HG03175 (cell line): ENCODE measurements at regions not wholly inside any gene's neighbourhood (a gene's known extent, or its start where the extent isn't known, plus 50 kb on each side); places are given as distances from the start of the nearest gene placed in this dataset.
"Not testable (repeated sequence)": the region's sequence is repeated elsewhere in the genome, so short reads cannot be mapped to it uniquely, and the experiment has no call there.

Source experiments
- ATAC-seq: cut with Tn5 transposase; IDR thresholded peaks from one replicate; pipeline ENCODE4 v1.9.1; 2021; ENCODE audit warnings: mild to moderate bottlenecking, moderate library complexity; ENCODE audit not compliant: unreplicated experiment

GRCh38 chr6:140533526-140533925, 1159.1 kb upstream of the CITED2 start:
- no peak for ATAC-seq

DNA sequence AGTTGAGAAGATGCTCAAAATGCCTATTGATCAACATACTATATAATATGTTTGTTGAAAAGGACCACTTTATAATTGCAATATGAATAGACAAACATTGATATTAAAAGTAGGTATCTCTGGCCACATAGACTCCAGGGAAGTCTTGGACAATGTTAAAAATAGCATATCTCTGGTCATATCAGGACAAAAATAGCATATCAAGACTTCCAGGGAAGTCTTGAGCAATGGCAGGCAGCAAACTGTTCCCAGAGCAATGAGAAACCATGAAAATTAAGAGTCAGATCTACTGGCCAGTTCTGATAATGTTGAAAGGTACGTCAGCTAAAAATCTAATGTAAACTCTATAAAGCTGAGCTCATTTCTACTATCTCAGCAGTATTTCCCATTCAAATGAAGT, 1130.3 kb upstream of the CITED2 start:
- ATAC-seq = no peak

DNA sequence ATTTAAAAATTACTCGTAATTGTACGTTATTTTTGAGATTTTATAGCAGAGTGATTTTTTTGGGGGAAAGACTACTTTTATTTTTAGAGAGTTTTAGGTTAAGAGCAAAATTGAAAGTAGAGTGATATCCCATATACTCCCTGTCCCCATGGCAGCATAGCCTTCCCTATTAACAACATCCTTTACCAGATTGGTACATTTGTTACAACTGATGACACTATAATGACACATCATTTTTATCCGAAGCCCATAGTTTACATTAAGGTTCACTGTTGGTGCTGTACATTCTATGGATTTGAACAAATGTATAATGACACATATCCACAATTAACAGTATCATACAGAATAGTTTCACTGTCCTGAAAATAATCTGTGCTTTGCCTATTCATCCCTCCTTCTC, 1126.4 kb upstream of the CITED2 start:
- no peak for ATAC-seq

DNA sequence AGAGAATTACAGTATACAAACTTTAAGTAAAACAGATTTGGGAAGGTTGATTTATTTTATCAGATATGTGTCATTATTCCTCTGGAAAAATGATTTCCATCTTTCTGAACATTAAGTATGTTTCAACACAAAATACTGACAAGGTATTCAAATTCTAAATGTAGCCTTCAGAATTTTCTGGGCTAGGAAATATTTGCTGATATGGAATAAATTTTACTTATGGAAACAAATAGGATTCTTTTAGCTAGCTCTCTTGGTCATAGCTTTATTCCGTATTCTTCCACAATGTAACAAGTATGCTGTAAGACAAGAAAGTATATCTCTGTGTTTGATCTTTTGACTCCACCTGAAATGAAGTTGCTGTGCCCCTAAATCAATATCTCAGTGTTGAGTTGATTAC, 1125.2 kb upstream of the CITED2 start:
- ATAC-seq = no peak

DNA sequence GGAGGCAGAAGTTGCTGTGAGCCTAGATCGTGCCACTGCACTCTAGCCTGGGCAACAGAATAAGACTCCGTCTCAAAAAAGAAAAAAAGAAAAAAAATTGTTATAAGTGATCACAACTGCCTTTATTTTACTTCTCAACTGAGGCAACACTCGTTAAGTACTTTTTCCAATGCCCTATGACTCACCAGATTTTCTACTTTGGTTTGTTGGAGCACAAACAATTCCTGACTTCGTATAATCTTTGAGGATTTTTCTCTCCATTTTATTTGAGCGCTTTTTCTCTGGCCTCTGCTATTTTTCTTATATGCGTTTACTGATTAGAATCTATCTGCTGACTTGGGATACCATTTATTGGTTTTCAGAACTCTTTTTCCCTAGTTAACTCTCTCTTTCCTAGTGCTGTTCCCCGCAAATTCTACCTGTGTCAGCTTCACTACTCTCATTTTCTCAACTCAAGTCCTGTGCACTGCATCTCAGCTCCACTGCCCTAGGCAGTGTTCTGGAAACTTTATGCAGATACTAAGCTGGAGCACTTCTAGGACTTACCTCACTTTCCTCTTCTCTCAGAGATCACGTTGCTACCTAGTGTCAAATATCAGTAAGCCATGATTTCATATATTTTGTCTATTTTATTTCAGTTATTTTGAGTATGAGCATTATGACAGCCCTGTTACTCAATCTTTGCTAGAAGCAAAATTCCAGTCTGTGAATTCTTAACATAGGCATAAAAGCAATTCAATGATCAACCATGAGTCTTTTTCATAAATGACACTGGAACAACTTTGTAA, 1120.1 kb upstream of the CITED2 start:
- no peak for ATAC-seq

GRCh38 chr6:140493470-140493869, 1119.0 kb upstream of the CITED2 start:
- ATAC-seq = not testable (repeated sequence)

DNA sequence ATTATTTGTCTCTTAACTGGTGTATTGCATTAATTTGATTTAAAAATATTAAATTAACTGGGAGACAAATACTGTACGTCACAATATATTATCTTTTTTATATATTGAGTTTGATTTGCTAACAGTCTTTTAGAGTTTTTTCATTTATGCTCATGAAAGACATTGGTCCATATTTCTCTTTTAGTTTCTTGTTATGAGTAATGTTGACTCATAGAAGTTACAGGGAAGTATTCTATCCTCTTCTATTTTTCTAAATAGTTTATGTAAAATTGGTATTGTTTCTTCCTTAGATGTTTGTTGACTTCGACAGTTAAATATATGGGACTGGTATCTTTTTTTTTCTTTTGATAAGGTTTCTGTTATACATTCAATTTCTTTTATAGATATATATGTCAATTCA, 1115.6 kb upstream of the CITED2 start:
- no peak for ATAC-seq

GRCh38 chr6:140487586-140487985, 1113.1 kb upstream of the CITED2 start:
- ATAC-seq = no peak

DNA sequence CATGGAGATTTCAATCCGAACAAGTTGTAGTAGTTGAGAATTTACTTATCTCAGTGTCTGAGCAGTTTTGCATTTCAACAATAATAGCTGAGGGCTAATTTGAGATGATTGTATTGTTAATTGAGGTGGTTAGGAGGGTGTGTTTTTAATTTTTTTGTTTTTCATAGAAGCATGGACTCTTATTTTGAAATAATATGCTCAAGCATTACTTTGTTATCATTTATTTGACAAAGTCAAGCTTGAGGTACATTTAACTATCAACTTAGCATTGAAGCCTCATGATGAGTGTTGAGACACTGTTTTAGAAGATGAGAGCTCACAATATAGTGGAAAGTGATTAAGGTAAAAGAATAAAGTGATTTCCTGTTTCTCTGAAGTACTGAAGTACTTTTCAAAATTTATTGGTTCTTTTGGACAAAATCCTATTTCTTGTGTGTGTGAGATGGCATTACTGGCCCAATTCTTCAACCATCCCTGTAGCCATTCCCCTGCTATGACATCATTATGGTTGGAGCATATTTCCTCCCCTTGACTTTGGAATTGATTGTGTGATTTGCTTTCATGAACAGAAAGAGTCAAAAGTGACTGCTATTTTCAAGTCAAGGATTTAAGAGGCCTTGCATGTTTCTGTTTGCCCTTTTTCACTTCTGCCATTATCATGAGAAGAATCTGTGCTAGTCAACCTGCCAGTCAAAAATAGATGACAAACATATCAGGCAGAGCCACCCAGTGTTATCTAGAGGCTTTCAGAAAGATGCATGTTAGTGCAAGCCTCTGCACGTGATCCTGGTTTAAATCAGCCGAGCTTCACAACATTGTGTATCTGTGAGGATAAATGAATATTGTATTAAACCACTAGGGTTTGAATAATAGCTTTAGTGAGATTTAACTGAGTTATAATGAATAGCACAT, 1112.3 kb upstream of the CITED2 start:
- no peak for ATAC-seq

DNA sequence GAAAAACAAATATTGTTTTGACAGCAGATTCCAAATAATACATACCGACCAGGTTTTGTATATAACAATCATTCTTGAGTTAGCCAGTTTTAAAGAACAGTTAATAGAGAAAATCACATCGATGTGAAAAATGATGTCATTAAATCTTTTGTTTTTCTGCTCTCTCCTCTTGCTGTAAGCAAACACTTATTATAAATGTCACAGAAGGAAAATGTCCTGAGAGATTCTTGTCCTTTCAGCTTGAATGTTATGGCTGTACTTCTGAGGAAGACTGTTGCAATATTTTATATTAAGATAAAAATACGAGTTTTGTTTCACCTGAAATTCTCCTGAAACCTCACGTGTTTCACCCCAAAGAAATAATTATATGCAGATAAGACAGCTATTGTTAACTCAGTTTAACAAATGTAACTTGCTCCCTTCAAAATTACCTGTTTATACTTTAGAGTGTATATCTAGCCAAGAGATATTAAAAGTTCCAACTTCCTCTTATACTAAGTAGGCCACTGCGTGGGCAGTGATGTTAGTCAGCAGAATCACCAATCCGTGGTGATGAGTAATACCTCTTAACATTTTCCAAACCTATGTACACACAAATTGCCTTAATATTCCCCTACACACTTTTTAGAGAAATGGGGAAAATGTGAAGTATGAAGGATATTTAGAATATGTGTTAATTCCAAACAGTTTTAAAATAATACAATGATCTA, 1111.4 kb upstream of the CITED2 start:
- ATAC-seq = no peak

DNA sequence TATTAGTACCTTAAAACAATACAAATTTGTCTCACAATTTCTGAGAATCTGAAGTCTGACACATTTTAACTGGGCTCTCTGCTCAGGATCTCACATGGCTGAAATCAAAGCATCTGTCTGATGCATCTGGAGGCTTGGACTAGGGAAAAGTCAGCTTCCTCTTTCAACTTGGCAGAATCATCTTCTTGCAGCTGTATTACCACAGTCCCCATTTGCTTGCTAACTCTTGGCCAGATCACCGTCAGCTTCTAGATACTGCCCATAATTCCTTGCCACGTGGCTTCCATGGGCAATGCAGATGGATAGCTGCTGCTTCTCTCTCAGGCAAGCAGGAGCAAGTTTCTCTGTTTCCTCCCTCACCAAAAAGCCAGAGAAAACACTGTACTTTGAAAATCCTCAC, 1106.4 kb upstream of the CITED2 start:
- no peak for ATAC-seq

DNA sequence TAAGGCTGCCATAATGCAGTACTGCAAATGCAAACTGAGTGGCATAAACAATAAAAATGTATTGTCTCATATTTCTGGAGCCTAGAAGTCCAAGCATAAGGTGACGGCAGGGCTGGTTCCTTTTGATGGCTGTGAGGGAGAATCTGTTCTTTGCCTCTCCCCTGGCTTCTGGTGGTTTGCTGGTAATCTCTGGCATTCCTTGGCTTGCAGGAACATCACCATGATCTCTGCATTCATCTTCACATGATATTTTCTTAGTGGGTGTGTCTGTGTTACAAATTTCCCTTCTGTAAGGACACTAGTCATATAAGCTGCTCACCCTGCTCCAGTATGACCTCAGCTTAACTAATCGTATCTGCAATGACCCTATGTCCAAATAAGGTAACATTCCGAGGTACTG, 1104.2 kb upstream of the CITED2 start:
- no peak for ATAC-seq

GRCh38 chr6:140475086-140475485, 1100.6 kb upstream of the CITED2 start:
- no peak for ATAC-seq

GRCh38 chr6:140464720-140465119, 1090.3 kb upstream of the CITED2 start:
- no peak for ATAC-seq

DNA sequence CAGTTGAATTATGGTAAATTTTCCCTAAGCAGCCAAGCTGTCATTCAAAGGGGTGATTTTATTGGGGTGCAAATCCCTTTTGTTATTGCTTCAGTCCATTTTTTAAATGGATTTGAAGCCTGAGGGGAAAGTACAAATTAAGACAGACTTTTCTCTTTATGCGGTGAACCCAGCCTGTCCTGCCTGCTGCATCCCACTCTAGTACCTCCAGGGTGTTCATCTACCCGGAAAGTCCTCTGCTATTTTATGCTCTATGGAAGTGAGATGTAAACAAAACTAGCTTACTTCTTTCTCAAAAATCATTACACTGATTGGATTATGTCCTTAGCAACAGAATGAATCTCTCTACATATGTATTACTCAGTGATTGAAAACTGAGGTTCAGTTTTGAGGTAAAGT, 1088.9 kb upstream of the CITED2 start:
- no peak for ATAC-seq

DNA sequence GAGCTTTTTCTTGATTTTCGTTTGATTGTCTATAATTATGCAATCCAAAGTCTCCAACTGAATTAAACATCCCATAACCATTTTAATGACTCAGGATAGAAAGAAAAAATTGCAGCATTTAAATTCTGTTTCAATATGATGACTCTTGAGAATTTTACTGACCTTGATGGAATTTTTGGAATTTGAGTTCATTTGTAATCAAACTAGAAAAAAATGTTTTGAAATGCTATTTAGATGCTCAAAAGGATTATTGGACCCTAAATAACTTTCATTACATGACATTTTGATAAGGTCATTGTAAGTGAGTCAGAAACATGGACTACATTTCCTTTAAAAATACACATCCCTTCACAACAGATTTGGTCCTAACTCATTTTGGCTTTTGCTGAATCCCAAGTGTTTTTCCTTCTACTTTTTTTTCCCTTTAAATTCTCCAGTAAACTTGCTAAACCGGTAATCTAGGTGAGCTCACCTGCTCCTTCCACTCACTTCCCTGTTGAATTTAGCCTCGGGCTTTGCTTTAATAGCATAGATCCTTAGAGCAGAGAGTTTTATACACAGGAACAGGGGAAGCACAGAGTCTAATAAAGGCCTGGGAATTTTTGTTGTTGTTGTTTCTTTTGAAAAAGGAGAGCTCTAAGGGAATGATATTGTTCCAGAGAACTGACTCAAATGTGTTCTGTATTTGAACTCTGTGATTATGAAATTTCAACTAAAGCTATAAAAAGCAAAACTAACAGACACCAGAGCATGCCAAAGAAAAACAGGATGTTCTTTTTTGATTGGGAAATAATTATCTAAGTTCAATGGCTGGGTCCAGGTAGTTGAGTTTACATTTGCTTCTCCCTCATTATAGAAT, 1088.2 kb upstream of the CITED2 start:
- no peak for ATAC-seq

GRCh38 chr6:140462076-140462452, 1087.6 kb upstream of the CITED2 start:
- ATAC-seq = no peak

DNA sequence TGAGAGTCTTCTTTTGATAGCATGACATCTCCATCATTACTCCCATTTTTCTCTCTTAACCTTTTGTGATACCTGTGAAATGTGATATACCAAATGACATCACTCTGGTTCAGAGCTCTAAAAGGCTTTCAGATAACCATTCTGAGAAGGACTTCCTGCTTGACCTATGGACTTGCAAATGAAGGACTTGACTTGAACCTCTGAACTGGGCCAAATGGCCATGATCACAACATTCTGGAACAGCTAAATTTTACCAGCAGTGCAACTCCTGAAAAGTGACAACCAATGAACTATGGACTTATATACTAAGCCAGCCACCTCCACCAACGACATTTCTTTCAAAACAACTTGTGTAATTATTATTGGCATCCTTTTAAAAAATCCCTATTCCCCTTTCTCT, 1085.8 kb upstream of the CITED2 start:
- no peak for ATAC-seq

DNA sequence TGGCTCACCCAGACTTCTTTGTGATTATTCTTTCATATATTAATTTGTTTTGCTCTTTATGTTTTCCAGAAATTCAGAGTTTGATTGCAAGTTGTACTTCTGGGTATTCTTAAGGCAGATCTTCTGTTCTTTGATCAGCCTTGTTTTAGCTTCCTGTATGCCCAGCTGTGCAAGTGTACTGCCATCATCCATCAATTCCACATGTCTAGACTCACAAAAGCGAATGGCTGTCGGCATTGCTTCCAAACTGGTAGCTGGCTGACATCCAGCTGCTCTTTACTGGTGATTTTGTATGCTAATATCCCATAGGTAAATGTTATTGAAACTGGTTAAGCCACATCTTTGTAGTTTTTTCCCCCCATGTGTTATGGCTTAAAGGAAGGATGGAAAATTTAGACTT, 1084.8 kb upstream of the CITED2 start:
- no peak for ATAC-seq

- ATAC-seq = no peak
Measured at GRCh38 chr6:140446241-140446640, 1071.8 kb upstream of the CITED2 start.
